Stimulated activated naive CD8-positive, alpha-beta T cell treated with anti-CD3 and anti-CD28 coated beads, Interleukin-15, amount 100 ng/mL, for 72 hours (primary cell): ENCODE measurements at regions not wholly inside any gene's neighbourhood (a gene's known extent, or its start where the extent isn't known, plus 50 kb on each side); places are given as distances from the start of the nearest gene placed in this dataset.
"Not testable (repeated sequence)": the region's sequence is repeated elsewhere in the genome, so short reads cannot be mapped to it uniquely, and the experiment has no call there.

Experiments
- ATAC-seq: fragments of 150-1000 bp; cut with Tn5 transposase; 2 replicates; pipeline ENCODE4 v1.10.0; 2021; ENCODE audit warnings: mild to moderate bottlenecking, moderate library complexity
- DNase-seq, 2 donors: peaks; one replicate each; pipeline ENCODE4 v3.0.0; 2021 to 2022
- H3K27ac Mint-ChIP-seq, 2 donors: one replicate each; pipeline ENCODE4 v1.8.0; 2022; ENCODE audit warnings: mild to moderate bottlenecking in 2 of 2, mixed read lengths in 2 of 2, moderate library complexity in 2 of 2
- H3K27me3 Mint-ChIP-seq: one replicate; pipeline ENCODE4 v1.8.0; 2022; ENCODE audit warnings: mixed read lengths
- H3K4me1 Mint-ChIP-seq: one replicate; pipeline ENCODE4 v1.8.0; 2022; ENCODE audit warnings: mild to moderate bottlenecking, mixed read lengths
- H3K4me3 Mint-ChIP-seq, 2 donors: one replicate each; pipeline ENCODE4 v1.8.0; 2022; ENCODE audit warnings: mild to moderate bottlenecking in 2 of 2, mixed read lengths in 2 of 2, moderate library complexity in 1 of 2
- H3K9me3 Mint-ChIP-seq, 2 donors: one replicate each; pipeline ENCODE4 v1.8.0; 2022; ENCODE audit warnings: mixed read lengths in 2 of 2

GRCh38 chr20:59484228-59484627 lies 120.1 kb upstream of the PHACTR3 start:
- ATAC-seq (no peak), DNase-seq (no peak)
- no peak overlapping the region for H3K27ac Mint-ChIP-seq
- peaks cover 23% of the 10 kb centered on the region for H3K27me3 Mint-ChIP-seq
- H3K9me3 Mint-ChIP-seq: no peaks in the 10 kb centered on the region
- no peaks in the 10 kb centered on the region for H3K4me1 Mint-ChIP-seq
- no peak overlapping the region for H3K4me3 Mint-ChIP-seq

- Mint-ChIP-seq H3K4me3 (no peak overlapping the region), H3K9me3 (no peaks in the 10 kb centered on the region), H3K27ac (no peak overlapping the region), H3K4me1 (no peaks in the 10 kb centered on the region), H3K27me3 (peaks cover 23% of the 10 kb centered on the region)
- DNase-seq (no peak), ATAC-seq (no peak)
Measured at GRCh38 chr20:59485576-59486454, 118.5 kb upstream of the PHACTR3 start.

GRCh38 chr20:59488459-59488858 lies 115.9 kb upstream of the PHACTR3 start:
- not testable (repeated sequence) for H3K4me3 Mint-ChIP-seq, H3K27me3 Mint-ChIP-seq, H3K4me1 Mint-ChIP-seq, ATAC-seq, H3K27ac Mint-ChIP-seq, H3K9me3 Mint-ChIP-seq, DNase-seq

- H3K4me3 Mint-ChIP-seq, DNase-seq, H3K27me3 Mint-ChIP-seq, H3K9me3 Mint-ChIP-seq, ATAC-seq, H3K27ac Mint-ChIP-seq, H3K4me1 Mint-ChIP-seq: not testable (repeated sequence)
Measured at GRCh38 chr20:59490196-59491004, 113.9 kb upstream of the PHACTR3 start.

- Mint-ChIP-seq H3K4me3 (no peak overlapping the region), H3K27ac (peak overlapping the region in 1 of 2 donors; percentile 61), H3K9me3 (no peaks in the 10 kb centered on the region), H3K27me3 (no peaks in the 10 kb centered on the region), H3K4me1 (peaks cover 6% of the 10 kb centered on the region)
- no peak for ATAC-seq
- DNase-seq: no peak
Measured at GRCh38 chr20:59491884-59492283, 112.5 kb upstream of the PHACTR3 start.

- DNase-seq: no peak
- Mint-ChIP-seq H3K27me3 (peaks cover 1% of the 10 kb centered on the region), H3K4me1 (peaks cover 6% of the 10 kb centered on the region), H3K9me3 (no peaks in the 10 kb centered on the region), H3K4me3 (no peak overlapping the region), H3K27ac (no peak overlapping the region)
- ATAC-seq: no peak
Measured at GRCh38 chr20:59493926-59494325, 110.4 kb upstream of the PHACTR3 start.

- peaks cover 6% of the 10 kb centered on the region for H3K4me1 Mint-ChIP-seq
- peaks cover 0 to 7% of the 10 kb centered on the region in 2 donors for H3K9me3 Mint-ChIP-seq
- no peak overlapping the region for H3K27ac Mint-ChIP-seq
- ATAC-seq (no peak), DNase-seq (no peak)
- peaks cover 9% of the 10 kb centered on the region for H3K27me3 Mint-ChIP-seq
- no peak overlapping the region for H3K4me3 Mint-ChIP-seq
Measured at GRCh38 chr20:59495166-59495565, 109.2 kb upstream of the PHACTR3 start.

- H3K27me3 Mint-ChIP-seq: peaks cover 17% of the 10 kb centered on the region
- no peak overlapping the region for H3K27ac Mint-ChIP-seq
- H3K4me1 Mint-ChIP-seq: peaks cover 6% of the 10 kb centered on the region
- H3K4me3 Mint-ChIP-seq: no peak overlapping the region
- peak; percentile 69 for ATAC-seq
- DNase-seq: peak; percentile 62 to 63
- H3K9me3 Mint-ChIP-seq: peaks cover 0 to 7% of the 10 kb centered on the region in 2 donors
Measured at GRCh38 chr20:59495894-59496510, 108.3 kb upstream of the PHACTR3 start.

- peaks cover 0 to 7% of the 10 kb centered on the region in 2 donors for H3K9me3 Mint-ChIP-seq
- no peak overlapping the region for H3K27ac Mint-ChIP-seq
- DNase-seq (no peak), ATAC-seq (no peak)
- H3K4me3 Mint-ChIP-seq: no peak overlapping the region
- peaks cover 30% of the 10 kb centered on the region for H3K27me3 Mint-ChIP-seq
- peaks cover 6% of the 10 kb centered on the region for H3K4me1 Mint-ChIP-seq
Measured at GRCh38 chr20:59498291-59498690, 106.0 kb upstream of the PHACTR3 start.

- Mint-ChIP-seq H3K27ac (no peak overlapping the region), H3K4me3 (no peak overlapping the region), H3K4me1 (peaks cover 6% of the 10 kb centered on the region), H3K27me3 (peaks cover 30% of the 10 kb centered on the region), H3K9me3 (peaks cover under 1 to 7% of the 10 kb centered on the region in 2 donors)
- no peak for ATAC-seq
- DNase-seq: no peak
Measured at GRCh38 chr20:59499863-59500262, 104.5 kb upstream of the PHACTR3 start.

- Mint-ChIP-seq H3K9me3 (peaks cover 0 to 8% of the 10 kb centered on the region in 2 donors), H3K4me3 (no peak overlapping the region), H3K27me3 (peaks cover 6% of the 10 kb centered on the region), H3K27ac (no peak overlapping the region), H3K4me1 (no peaks in the 10 kb centered on the region)
- no peak for ATAC-seq
- DNase-seq: no peak
Measured at GRCh38 chr20:59508729-59509128, 95.6 kb upstream of the PHACTR3 start.

- Mint-ChIP-seq H3K4me3 (no peak overlapping the region), H3K4me1 (no peaks in the 10 kb centered on the region), H3K9me3 (no peaks in the 10 kb centered on the region), H3K27me3 (peaks cover 45% of the 10 kb centered on the region), H3K27ac (no peak overlapping the region)
- no peak for DNase-seq
- ATAC-seq: no peak
Measured at GRCh38 chr20:59512651-59513050, 91.7 kb upstream of the PHACTR3 start.

GRCh38 chr20:59514554-59514953 lies 89.8 kb upstream of the PHACTR3 start:
- no peaks in the 10 kb centered on the region for H3K4me1 Mint-ChIP-seq
- DNase-seq (no peak), ATAC-seq (no peak)
- peaks cover 64% of the 10 kb centered on the region for H3K27me3 Mint-ChIP-seq
- no peak overlapping the region for H3K27ac Mint-ChIP-seq
- H3K9me3 Mint-ChIP-seq: no peaks in the 10 kb centered on the region
- H3K4me3 Mint-ChIP-seq: no peak overlapping the region

GRCh38 chr20:59515013-59515905 lies 89.1 kb upstream of the PHACTR3 start:
- H3K27me3 Mint-ChIP-seq: peaks cover 71% of the 10 kb centered on the region
- no peak for ATAC-seq
- no peak overlapping the region for H3K4me3 Mint-ChIP-seq
- no peak overlapping the region for H3K27ac Mint-ChIP-seq
- no peak for DNase-seq
- no peaks in the 10 kb centered on the region for H3K9me3 Mint-ChIP-seq
- H3K4me1 Mint-ChIP-seq: no peaks in the 10 kb centered on the region

GRCh38 chr20:59515906-59516209 lies 88.5 kb upstream of the PHACTR3 start:
- ATAC-seq (no peak), DNase-seq (no peak)
- Mint-ChIP-seq H3K4me3 (no peak overlapping the region), H3K27ac (no peak overlapping the region), H3K4me1 (no peaks in the 10 kb centered on the region), H3K9me3 (no peaks in the 10 kb centered on the region), H3K27me3 (peaks cover 77% of the 10 kb centered on the region)
